K562 (cell line): ENCODE measurements at regions not wholly inside any gene's neighbourhood (a gene's known extent, or its start where the extent isn't known, plus 50 kb on each side); places are given as distances from the start of the nearest gene placed in this dataset.

Experiments
- ATAC-seq: fragments of 200-7000 bp; cut with Tn5 transposase; 3 replicates; pipeline ENCODE4 v1.9.1; 2020; ENCODE audit warnings: moderate library complexity
- BruUV-seq: library from RNA; stranded (reverse); fragments of 400-500 nt; replicated peaks from 2 replicates; lab custom pipeline; 2021; lab: Mats Ljungman, UMichigan
- CTCF ChIA-PET: fragments of 300-600 bp; formaldehyde crosslinking; extraction: SDS; loops from one replicate; lab custom pipeline; 2021; ENCODE audit warnings: low intra/inter-chr PET ratio; lab: Yijun Ruan, JAX
- POLR2A ChIA-PET: fragments of 300-600, 350-650 bp; sonication (Branson Sonifier 250); formaldehyde crosslinking; extraction: SDS; loops from one replicate; lab custom pipeline; 2021; ENCODE audit warnings: antibody characterized with exemption, inconsistent platforms; lab: Yijun Ruan, JAX
- DNase-seq, 4 experiments: peaks; one replicate each; pipeline versions ENCODE4 v3.0.0 to v3.0.0-alpha.2; 2011 to 2018; ENCODE audit warnings: low spot score in 3 of 4, mixed read lengths in 3 of 4; ENCODE audit errors: extremely low read depth in 1 of 4
- FAIRE-seq: peaks from 2 replicates; lab custom pipeline; 2011; peaks lifted over from hg19 to GRCh38; lab: Jason Lieb, UNC
- H2AFZ ChIP-seq: 2 replicates; pipeline ENCODE4 v1.6.0; 2011; ENCODE audit warnings: low read depth, low read length, control low read depth, inconsistent platforms
- H3K27ac ChIP-seq: fragments of 200-600 bp; 3 replicates; pipeline ENCODE4 v1.8.0; 2011; ENCODE audit warnings: low read depth, mild to moderate bottlenecking, control low read depth, inconsistent platforms, low read length, moderate library complexity, mixed read lengths; ENCODE audit errors: extremely low read depth
- H3K27me3 ChIP-seq, 2 experiments: fragments of 300-600 bp in 1 of 2; 2 replicates in 1 of 2; 3 replicates in 1 of 2; pipeline versions ENCODE4 v1.6.0 to v1.8.0; 2011; ENCODE audit warnings: inconsistent platforms in 2 of 2, low read length in 2 of 2, mild to moderate bottlenecking in 1 of 2, mixed read lengths in 1 of 2, moderate library complexity in 1 of 2; ENCODE audit not compliant: control insufficient read depth in 2 of 2, insufficient read depth in 2 of 2
- H3K36me3 ChIP-seq: fragments of 300-600 bp; 3 replicates; pipeline ENCODE4 v1.8.0; 2011; ENCODE audit warnings: mild to moderate bottlenecking, low read length, inconsistent platforms; ENCODE audit not compliant: control insufficient read depth, insufficient read depth
- H3K4me1 ChIP-seq, 2 experiments: fragments of 200-600 bp in 1 of 2; replicated peaks in 1 of 2; 2 replicates in 1 of 2; 3 replicates in 1 of 2; pipeline versions ENCODE4 v1.5.1 to v1.8.0; 2011; ENCODE audit warnings: inconsistent platforms in 2 of 2, low read length in 2 of 2, mild to moderate bottlenecking in 1 of 2, mixed read lengths in 1 of 2, moderate library complexity in 1 of 2; ENCODE audit not compliant: control insufficient read depth in 2 of 2, insufficient read depth in 2 of 2
- H3K4me2 ChIP-seq: 2 replicates; pipeline ENCODE4 v1.6.1; 2011; ENCODE audit warnings: low read length, control low read depth, inconsistent platforms, mixed read lengths; ENCODE audit not compliant: insufficient read depth
- H3K4me3 ChIP-seq: fragments of 200-600 bp; sonication (generic), shearing (Covaris generic); 2 replicates; pipeline ENCODE4 v1.5.1; 2016; ENCODE audit warnings: control low read depth, inconsistent platforms
- H3K79me2 ChIP-seq: fragments of 200-600 bp; 3 replicates; pipeline ENCODE4 v1.8.0; 2011; ENCODE audit warnings: low read length, inconsistent platforms; ENCODE audit not compliant: control insufficient read depth, insufficient read depth
- H3K9ac ChIP-seq, 2 experiments: 2 replicates each; pipeline versions ENCODE4 v1.6.0 to v1.6.1; 2011; ENCODE audit warnings: low read depth in 2 of 2, low read length in 2 of 2, control low read depth in 1 of 2, inconsistent platforms in 1 of 2, mild to moderate bottlenecking in 1 of 2, mixed read lengths in 1 of 2; ENCODE audit not compliant: insufficient read depth in 1 of 2
- H3K9me1 ChIP-seq: one replicate; pipeline ENCODE4 v1.6.0; 2011; ENCODE audit warnings: inconsistent platforms, mild to moderate bottlenecking, low read length, moderate library complexity; ENCODE audit not compliant: control insufficient read depth, insufficient read depth
- H3K9me3 ChIP-seq: replicated peaks from 2 replicates; pipeline ENCODE4 v1.5.1; 2011; ENCODE audit warnings: low read depth, low read length, inconsistent platforms; ENCODE audit not compliant: control insufficient read depth, insufficient read depth
- H4K20me1 ChIP-seq: replicated peaks from 2 replicates; pipeline ENCODE4 v1.6.1; 2011; ENCODE audit warnings: low read length, inconsistent platforms, mixed read lengths; ENCODE audit not compliant: control insufficient read depth, insufficient read depth
- E2F6 ChIP-seq, 2 experiments: IDR thresholded peaks; 2 replicates each; pipeline ENCODE4 v1.6.1; 2011; ENCODE audit warnings: borderline replicate concordance in 1 of 2, control low read depth in 1 of 2, low read depth in 1 of 2, low read length in 1 of 2, mild to moderate bottlenecking in 1 of 2, mixed read lengths in 1 of 2, moderate library complexity in 1 of 2; ENCODE audit not compliant: insufficient read depth in 1 of 2, insufficient read length in 1 of 2, poor library complexity in 1 of 2, severe bottlenecking in 1 of 2; ENCODE audit errors: extremely low read depth in 1 of 2
- ELF4 ChIP-seq: fragments of 450-650 bp; formaldehyde crosslinking; IDR thresholded peaks from 2 replicates; pipeline ENCODE4 v1.4.0; 2022; ENCODE audit warnings: missing genetic modification characterization
- HNRNPL ChIP-seq: fragments of 200-400 bp; formaldehyde crosslinking; IDR thresholded peaks from 2 replicates; pipeline ENCODE4 v1.6.1; 2017; ENCODE audit warnings: low read depth, mild to moderate bottlenecking, low read length
- ZNF395 ChIP-seq: fragments of 200-800 bp; sonication (Bioruptor generic); IDR thresholded peaks from 2 replicates; pipeline ENCODE4 v1.6.1; 2017; ENCODE audit warnings: missing genetic modification characterization, missing compliant biosample characterization
- ZNF57 ChIP-seq: fragments of 450-650 bp; formaldehyde crosslinking; IDR thresholded peaks from 2 replicates; pipeline ENCODE4 v1.4.0; 2020; ENCODE audit warnings: mild to moderate bottlenecking, moderate library complexity
- WGBS: fragments of 100-300 bp; shearing (Covaris generic); methylation state at CpG from one replicate; pipeline ENCODE4 v1.1.6; 2016; ENCODE audit warnings: low coverage, mixed read lengths; ENCODE audit not compliant: insufficient coverage; ENCODE audit errors: missing lambda C conversion rate; 5-methylcytosine and 5-hydroxymethylcytosine counted together
- in situ Hi-C: fragments of 300-500 bp; cut with MboI; formaldehyde crosslinking; loops from 4 replicates; pipeline ENCODE4 v1.15.0; 2018; ENCODE audit warnings: inconsistent platforms, mixed read lengths
- intact Hi-C: fragments of 100-400 bp; cut with micrococcal nuclease; formaldehyde crosslinking; loops from 2 replicates; pipeline ENCODE4 v1.14.2; 2022

GRCh38 chr10:125475815-125476214 lies 207.1 kb downstream of the TEX36 start:
- Histone ChIP-seq H3K9ac (no peak overlapping the region), H3K27ac (no peak overlapping the region), H3K4me2 (no peak overlapping the region), H3K27me3 (no peaks in the 10 kb centered on the region), H3K4me1 (no peaks in the 10 kb centered on the region), H2AFZ (no peak overlapping the region), H3K79me2 (no peaks in the 10 kb centered on the region), H3K9me3 (no peaks in the 10 kb centered on the region), H4K20me1 (no peaks in the 10 kb centered on the region), H3K9me1 (no peaks in the 10 kb centered on the region), H3K4me3 (no peak overlapping the region), H3K36me3 (no peaks in the 10 kb centered on the region)
- no CpG with 5 or more reads among the region's 2 CpGs for WGBS
- intact Hi-C loops (no loop called here), in situ Hi-C loops (no loop called here)
- ChIA-PET POLR2A (no interaction called here), CTCF (interaction anchor here (0.5 kb wide), 1 partner anchor 396 kb away, joined by 3 read pairs; no protein-coding TSS in a partner anchor)
- FAIRE-seq (no peak), ATAC-seq (no peak), DNase-seq (no peak)
- TF ChIP-seq ZNF57 (CRISPR knock-in tag) (no peak), ZNF395 (CRISPR knock-in tag) (no peak), E2F6 (IDR thresholded peaks at IDR 0.05; ENCODE audit: borderline replicate concordance in 1 of 2, extremely low read depth in 1 of 2, insufficient read depth in 1 of 2, insufficient read length in 1 of 2, low read depth in 1 of 2, low read length in 1 of 2, poor library complexity in 1 of 2, severe bottlenecking in 1 of 2) (no peak), HNRNPL (no peak), ELF4 (CRISPR knock-in tag) (no peak)
- no TSS peak for BruUV-seq
